Activated CD8-positive, alpha-beta memory T cell treated with anti-CD3 and anti-CD28 coated beads for 36 hours (primary cell): ENCODE measurements at regions not wholly inside any gene's neighbourhood (a gene's known extent, or its start where the extent isn't known, plus 50 kb on each side); places are given as distances from the start of the nearest gene placed in this dataset.
"Not testable (repeated sequence)": the region's sequence is repeated elsewhere in the genome, so short reads cannot be mapped to it uniquely, and the experiment has no call there.

Experiments used
- CTCF ChIA-PET: fragments of 350-600 bp; sonication (Branson Sonifier 250); formaldehyde crosslinking; loops from one replicate; lab custom pipeline; 2021; ENCODE audit warnings: antibody characterized with exemption; lab: Charles Lee
- POLR2A ChIA-PET: fragments of 350-600 bp; sonication (Branson Sonifier 250); formaldehyde crosslinking; loops from one replicate; lab custom pipeline; 2021; ENCODE audit warnings: antibody characterized with exemption; lab: Charles Lee

DNA sequence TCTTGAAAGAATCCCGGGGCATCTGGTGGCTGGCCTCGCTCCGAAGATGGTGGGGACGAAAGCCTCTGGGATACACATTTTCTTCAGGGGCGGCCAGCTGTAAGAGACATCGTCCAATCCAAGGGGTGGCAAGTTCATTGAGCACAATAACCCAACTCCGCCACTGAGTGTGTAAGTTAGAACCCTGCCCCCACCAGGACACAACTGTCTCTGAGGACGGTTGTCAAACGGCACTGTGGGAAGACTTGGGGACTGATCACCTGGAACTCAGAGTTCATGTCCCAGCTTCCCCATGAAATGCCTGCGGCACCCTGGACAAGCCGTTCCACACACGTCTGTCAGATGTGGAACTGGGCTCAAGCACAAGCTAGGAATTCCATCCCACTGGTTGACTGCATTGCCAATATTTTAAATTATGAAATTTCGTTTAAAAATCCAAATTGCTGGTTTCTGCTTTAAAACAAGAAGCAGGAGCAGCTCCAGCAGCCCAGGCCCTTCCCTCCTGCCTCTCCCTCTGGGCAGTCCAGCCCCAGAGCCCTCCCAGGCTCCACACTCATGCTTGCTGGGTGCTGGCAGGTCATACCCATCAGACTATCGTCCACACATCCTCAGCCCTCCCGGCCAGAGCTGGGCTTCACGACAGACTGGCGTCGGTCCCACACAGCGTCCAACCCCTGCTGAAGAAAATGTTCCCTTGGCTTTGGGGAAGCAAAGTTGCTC, 80.9 kb upstream of the AFDN start:
- POLR2A ChIA-PET: no interaction called here
- CTCF ChIA-PET: no interaction called here

DNA sequence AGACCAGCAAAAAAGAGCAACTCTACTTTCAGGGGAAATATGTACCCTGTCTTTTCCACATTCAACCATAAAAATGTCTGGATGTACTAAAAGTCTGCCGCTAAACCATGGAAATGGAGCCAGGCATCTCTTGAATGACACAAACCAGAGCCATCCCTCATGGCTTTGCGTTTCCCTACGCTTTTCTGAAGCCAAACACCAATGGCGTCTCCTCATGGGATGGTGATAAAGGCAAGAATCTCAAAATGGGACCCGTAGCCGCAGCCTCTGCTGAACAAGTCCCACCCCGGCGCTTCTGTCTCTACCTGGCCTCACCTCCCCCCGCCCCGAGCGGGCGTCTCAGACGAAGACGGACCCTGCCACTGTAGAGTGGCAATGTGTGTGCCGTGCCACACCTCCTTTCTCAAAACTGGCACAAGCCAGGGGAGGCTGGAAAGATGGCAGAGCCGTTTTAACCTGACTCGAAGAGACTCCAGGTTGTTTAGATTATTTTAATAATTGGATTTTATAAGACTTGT, 80.3 kb upstream of the AFDN start:
- ChIA-PET CTCF (no interaction called here), POLR2A (no interaction called here)

DNA sequence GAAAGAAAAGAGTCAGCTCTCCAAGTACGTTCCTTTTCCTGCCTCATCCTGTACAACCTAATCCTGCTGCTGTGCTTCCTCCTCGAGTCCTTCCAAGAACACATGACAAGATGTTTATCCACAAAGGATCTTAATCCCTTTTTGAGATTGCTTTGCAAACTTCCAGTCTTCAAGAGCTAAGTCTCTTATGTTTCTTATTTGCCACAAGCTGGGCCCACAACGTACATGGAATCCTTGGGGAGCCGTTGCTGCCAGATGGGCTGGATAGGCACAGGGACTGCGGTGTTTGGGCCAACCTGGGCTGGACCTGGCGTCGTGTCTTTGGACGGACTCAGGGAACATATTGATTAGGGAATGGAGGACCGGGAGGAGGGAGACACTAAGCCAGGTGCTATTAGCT, 79.7 kb upstream of the AFDN start:
- ChIA-PET CTCF (no interaction called here), POLR2A (no interaction called here)

DNA sequence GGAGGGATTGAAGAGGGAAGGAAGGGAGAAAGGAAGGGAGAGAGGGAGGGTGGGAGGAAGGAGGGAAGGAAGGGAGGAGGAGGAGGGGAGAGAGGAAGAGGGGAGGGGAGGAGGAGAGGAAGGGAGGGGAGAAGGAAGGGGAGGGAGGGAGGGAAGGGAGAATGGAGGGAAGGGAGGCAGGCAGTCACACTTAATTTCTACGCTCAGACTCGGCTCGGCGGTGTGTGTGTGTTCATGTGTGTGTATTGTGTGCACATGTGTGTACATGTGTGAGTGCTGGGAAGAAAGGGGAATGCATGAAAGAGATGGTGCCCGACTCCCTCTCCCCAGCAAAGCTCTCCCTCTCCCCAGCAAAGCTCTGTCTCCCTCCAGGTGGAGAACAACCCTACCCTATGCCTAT, 79.1 kb upstream of the AFDN start:
- POLR2A ChIA-PET: no interaction called here
- CTCF ChIA-PET: no interaction called here

DNA sequence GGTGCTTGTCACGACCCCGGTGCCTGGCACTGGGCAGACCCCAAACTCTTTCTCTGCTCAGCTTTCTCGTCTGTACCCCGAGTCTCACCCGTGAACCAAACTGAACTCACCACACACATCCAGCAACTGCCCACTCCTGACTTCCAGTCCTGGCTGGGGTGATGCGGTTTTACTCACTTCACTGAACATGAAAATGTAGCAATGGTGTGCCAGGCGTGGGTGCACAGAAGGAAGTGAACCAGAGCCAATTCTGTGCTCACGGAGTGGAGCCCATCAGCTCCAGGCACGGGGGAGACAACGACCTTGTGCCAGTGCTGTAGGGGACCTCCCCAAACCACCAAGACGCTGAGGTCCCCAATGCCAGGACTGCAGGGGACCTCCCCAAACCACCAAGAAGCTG, 78.7 kb upstream of the AFDN start:
- CTCF ChIA-PET: no interaction called here
- POLR2A ChIA-PET: no interaction called here

DNA sequence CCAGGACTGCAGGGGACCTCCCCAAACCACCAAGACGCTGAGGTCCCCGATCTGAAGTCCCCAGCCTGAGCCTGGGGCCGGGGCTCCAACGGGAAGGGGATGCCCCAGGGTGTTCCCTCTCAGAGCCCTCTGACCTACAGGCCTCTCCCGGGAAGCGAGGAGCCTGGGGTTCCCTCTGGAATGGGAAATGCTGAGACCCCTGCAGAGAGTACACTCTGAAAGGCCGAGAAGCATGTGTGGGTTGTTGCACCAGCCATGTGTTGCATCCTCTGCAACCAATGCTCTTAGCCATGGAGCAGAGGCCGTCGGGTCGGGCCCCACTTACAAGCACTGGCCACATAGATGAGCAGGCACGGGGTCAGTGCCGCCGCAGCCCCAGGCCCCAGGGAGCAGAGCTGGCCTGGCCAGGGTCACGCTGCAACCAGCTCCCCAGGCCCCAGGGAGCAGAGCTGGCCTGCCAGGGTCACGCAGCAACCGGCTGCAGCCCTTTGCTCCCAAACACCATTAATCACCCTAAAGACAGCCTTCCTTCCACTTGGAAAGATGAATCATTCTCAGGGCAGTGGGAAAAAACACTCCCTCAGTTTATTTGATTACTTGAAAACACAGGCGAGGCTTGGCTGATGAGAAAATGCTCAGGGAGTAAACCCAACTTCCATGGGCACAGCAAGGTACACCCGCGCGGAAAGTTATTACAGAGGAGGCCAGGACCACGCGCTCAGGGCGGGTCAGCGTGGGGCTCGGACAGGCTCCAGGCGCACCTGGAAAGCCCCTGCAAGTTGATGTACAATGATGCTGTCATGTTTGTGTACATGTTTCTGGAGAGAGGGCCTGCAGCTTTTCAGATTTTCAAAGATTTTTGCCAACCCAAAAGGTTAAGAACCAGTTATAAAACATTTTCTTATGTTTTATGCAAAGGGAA, 78.0 kb upstream of the AFDN start:
- CTCF ChIA-PET: no interaction called here
- POLR2A ChIA-PET: no interaction called here

DNA sequence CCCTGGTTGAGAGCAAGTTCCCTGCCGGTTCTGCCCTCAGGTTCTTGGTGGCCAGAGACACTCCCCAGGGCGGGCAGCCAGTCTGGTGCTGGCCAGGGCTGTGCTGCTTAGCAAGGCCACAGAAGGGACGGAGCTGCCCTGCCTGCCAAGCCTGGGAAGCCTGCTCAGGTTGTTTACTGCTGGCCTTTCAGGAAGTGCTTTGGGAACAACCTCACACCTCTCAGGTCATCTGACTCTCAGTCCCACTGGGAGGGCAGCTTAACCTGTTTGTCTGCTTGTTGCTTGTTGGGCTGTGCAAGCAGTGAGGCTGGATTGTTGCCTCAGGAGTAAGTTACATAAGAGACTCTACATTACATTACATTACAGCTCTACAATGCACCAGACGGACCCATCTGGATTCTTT, 75.8 kb upstream of the AFDN start:
- POLR2A ChIA-PET: no interaction called here
- CTCF ChIA-PET: no interaction called here

DNA sequence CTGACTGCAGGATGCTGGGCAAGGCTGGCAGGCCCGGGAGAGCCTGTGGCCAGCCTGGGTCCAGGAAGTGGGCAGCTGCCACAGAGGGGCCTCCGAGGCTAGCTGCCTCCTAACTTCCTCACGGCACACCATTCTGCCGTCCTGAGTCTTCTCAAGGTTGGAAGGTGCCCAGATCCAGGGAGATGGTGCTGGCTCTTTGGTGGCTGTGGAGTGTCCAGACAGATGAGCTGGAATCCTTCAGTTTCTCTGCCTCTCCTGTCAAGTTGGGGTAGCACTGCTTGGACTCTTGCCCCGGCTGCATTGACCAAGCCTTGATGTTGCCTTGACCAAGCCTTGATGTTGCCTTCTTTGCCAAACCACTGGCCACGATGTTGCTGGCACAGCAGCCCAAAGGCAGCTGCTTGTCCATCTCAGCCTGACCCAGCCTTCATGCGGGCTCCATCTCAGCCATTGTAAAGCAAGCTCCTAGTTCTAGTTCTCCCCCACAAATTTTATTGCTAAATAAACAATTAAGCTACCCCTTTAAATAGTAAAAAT, 75.1 kb upstream of the AFDN start:
- ChIA-PET POLR2A (no interaction called here), CTCF (no interaction called here)

DNA sequence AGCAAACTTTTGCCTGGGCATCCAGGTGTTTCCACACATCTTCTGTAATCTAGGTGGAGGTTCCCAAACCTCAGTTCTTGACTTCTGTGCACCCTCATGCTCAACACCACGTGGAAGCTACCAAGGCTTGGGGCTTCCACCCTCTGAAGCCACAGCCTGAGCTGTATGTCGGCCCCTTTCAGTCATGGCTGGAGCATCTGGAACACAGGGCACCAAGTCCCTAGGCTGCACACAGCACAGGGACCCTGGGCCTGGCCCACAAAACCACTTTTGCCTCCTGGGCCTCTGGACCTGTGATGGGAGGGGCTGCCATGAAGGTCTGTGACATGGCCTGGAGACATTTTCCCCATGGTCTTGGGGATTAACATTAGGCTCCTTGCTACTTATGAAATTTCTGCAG, 73.4 kb upstream of the AFDN start:
- CTCF ChIA-PET, POLR2A ChIA-PET: not testable (repeated sequence)

DNA sequence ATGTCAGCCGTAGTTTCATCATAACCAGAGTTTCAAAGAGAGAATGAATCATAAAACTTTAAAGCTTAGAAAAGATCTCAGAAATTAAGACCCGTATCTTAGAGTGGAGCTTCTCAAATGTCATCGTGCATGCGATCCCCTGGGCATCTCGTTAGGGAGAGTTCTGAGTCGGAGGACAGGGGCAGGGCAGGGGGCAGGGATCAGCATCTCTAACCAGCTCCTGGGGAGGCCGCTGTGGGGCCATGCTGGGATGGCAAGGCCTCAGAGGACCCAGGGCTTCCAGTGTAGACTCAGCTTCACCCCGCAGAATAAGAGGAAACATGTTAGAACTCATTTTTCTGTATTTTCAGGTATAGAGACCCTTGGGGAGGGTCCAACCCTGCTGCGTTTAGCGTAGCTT, 72.0 kb upstream of the AFDN start:
- POLR2A ChIA-PET: no interaction called here
- CTCF ChIA-PET: no interaction called here

DNA sequence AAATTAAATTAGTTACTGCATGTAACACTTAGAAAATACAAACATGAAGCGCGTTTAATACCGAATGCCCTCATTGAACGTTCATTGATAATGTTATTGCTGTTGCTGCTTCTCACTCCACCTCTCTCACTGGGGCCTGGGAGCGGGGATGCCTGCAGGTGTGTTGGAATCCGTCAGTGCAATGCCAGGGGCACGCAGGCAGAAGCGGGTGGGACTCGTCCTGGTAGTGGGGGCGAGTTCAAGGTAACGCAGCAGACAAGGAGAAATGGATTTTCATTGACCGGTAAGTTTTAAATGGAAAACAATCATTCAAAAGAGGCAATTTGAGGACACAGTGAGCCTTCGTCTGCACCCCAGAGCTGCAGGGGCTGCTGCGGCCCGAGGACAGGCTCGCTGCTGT, 71.2 kb upstream of the AFDN start:
- CTCF ChIA-PET: no interaction called here
- POLR2A ChIA-PET: no interaction called here

DNA sequence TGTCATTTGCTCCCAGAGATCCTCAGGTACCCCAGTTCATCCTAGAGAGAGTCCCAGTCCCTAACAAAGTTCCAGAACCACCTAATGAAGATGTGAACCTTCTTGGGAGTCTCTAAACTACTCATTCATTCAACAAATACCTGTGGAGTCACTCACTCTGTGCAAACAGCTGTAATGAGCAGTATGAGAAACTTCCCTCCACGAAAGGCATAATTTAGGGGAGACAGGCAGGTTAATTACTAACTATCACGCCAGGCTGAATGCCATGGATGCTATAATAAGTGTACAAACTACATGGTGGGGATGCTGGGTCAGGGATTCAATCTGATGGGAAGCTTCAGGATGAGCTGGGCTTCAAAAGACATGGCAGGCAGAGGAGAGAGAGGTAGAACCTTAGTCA, 70.1 kb upstream of the AFDN start:
- CTCF ChIA-PET: no interaction called here
- POLR2A ChIA-PET: no interaction called here

DNA sequence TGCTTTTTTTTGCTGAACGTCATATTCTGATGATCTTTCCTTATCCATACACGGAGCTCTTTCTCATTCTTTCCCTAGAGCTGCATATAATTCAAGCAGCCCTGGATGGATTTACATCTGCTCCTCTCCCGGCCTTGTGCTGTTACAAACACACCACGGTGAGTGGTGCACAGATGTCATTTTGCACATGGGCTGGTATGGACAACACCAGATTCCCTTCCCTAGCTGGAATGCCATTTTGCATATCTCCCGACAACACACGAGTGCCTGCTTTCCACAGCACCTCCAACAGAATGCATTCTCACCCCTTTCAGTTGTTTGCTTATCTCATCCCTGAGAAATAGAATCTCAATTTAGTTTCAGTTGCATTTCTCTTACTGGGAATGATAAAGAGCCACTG, 69.5 kb upstream of the AFDN start:
- ChIA-PET CTCF (no interaction called here), POLR2A (no interaction called here)

DNA sequence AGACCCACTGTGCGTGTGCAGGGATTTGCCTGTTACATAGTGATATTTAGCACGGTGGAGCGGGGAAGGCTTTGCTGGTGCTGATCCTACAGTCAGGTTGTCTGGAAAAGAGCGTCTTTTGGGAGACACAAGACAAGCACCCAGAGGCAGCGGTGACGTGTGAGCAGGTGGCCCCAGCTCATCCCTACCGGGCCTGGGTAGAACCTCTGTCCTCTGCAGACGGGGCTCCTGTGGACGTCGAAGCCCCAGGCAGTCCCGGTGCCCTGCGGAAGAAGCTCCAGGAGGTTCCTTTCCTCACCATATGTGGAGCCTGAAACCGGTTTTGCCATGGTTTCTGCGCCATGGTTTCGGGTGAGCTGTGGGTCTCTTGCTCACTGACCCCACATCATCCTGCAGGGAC, 68.9 kb upstream of the AFDN start:
- ChIA-PET CTCF (no interaction called here), POLR2A (no interaction called here)

DNA sequence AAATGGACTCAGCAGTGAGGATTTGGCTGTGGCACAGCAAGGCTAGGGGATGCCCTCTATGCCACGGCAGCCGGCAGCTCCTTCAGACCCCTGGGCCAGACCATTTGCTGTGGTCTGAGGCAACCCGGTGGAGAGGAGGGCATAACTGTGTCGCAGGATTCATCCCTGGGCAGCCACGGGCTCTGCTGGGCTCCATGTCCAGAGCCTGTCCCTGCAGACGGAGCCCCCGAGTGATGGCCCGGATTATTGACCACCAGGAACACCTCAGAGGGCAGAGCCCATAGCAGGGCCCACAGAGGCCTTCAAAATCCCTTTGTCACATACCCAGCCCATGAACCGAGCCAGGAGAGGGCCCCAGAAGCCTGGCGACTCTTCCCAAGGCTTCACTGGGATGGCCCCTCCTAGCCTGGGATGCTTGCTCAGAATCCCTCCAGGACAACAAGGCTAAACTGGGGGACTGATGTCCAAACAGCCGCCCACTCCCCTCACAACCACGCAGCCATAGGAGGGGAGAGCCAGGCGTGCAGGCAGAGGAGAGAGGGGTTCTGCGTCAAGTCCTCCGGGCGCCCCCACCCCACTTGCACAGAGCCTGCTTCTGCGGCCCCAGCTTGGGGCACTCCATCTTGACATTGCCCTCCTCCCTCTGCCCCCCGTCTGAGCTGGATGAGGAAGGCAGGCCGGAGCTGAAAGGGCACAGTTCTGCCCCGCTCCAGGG, 68.2 kb upstream of the AFDN start:
- CTCF ChIA-PET: no interaction called here
- POLR2A ChIA-PET: no interaction called here

DNA sequence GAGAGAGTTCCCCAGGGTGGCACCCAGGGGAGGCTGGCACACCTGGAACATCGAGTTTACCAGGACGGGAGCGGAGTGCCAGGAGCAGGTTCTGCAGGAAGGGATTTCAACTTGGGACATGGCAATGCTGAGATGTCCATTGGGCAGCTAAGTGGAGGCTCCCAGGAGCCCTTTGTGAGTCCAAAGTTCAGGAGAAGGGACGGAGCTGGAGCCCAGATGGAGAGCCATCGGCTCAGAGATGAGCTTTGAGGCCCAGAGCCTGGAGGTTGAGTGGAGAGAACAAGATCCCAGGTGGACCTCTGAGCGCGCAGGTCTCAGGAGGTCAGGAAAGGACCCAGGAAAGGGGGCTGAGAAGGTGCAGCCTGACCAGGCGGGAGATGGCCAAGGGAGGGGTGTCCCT, 67.5 kb upstream of the AFDN start:
- ChIA-PET CTCF (no interaction called here), POLR2A (no interaction called here)

DNA sequence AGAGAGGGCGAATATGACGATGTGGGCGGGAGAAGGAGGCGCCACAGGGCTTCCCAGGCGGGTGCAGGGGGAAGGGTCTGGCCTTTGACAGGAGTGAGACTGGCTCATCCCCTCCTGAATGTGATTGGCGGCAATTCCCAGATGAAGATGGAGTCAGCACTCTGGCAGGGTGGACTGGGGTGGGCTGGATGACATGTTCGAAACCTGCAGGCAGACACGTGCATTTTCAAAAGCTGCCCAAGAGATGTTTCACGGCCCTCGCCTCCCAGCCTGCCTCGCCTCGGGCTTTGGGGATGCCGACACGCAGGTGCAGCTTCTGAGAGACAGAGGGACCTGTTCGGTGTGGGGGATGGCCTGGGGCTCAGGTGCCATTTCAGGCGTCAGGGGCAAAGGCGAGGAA, 66.8 kb upstream of the AFDN start:
- ChIA-PET POLR2A (no interaction called here), CTCF (no interaction called here)

DNA sequence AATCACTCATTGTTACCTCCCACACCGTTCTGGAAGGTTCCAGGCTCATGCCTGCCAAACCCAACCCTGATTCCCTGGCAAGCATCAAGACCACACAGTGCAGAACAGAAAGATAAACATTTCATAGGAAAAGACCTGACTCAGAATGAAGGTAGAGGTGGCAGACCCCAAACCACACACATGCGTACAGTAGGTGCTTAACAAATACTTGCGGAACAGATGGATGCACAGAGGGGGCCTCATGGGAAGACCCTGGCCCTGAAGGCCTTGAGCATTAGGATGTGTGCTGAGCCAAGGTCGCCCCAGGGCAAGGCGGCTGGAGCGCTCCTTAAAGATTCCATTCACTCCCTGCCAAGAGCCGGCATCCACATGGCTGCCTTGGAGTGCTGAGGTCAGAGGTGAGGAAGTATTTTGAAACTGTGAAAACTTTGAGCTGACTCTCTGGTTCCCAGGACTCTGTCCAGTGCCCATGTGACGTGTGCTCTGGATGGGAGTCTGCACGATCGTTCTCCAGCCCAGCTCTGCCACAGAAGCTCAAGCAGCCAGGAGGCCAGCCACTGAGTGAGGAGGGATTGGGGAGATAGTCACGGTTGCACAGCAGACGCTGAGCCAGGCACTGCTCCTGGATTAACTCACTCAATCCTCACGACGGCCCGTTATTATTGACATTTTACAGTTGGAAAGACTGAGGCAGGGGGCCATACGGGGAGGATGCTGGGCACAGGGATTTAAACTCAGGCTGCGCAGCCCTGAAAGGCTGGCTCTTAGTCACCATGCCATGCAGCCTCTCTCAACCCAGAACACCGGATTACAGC, 65.5 kb upstream of the AFDN start:
- ChIA-PET POLR2A (no interaction called here), CTCF (no interaction called here)

DNA sequence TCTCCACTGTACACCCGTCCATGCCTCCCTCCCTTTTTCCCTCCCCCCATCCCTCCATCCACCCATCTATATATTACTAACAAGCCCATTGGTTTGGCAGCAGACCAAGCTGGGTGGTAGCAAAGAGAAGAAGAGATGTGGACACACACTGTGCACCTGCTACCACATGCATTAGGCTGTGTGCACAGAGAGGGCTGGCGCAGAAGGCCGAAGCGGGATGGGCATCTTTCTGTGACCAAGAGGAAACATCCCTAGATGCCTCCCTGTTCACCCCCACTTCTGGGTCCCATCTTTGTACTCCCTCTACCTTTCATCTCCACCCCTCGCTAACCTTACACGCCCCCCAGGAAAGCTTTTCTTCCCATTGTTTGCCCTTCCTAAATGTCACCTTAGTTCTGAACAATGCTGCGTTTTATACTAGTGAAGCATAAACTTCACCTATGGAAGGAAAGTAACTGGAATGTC, 64.9 kb upstream of the AFDN start:
- POLR2A ChIA-PET: no interaction called here
- CTCF ChIA-PET: no interaction called here
